Uterus (tissue), 3 donors: ENCODE measurements at regions not wholly inside any gene's neighbourhood (a gene's known extent, or its start where the extent isn't known, plus 50 kb on each side); places are given as distances from the start of the nearest gene placed in this dataset.
"Not testable (repeated sequence)": the region's sequence is repeated elsewhere in the genome, so short reads cannot be mapped to it uniquely, and the experiment has no call there.

Source experiments
- DNase-seq, 2 donors: peaks; one replicate each; pipeline ENCODE4 v3.0.0-alpha.2; 2019 to 2020
- H3K27ac ChIP-seq, 2 donors: fragments of 200-600 bp; sonication (generic); 1 replicate in 1 of 2; 2 replicates in 1 of 2; pipeline ENCODE4 v1.5.1; 2016 to 2018
- H3K27me3 ChIP-seq, 2 donors: fragments of 200-600 bp; sonication (generic); one replicate each; pipeline ENCODE4 v1.5.1; 2018 to 2019; ENCODE audit warnings: control low read depth in 1 of 2
- H3K36me3 ChIP-seq, 2 donors: fragments of 200-600 bp; sonication (generic); one replicate each; pipeline ENCODE4 v1.5.1; 2019; ENCODE audit warnings: control low read depth in 1 of 2
- H3K4me1 ChIP-seq, 2 donors: fragments of 200-600 bp; sonication (generic); one replicate each; pipeline ENCODE4 v1.5.1; 2018 to 2019; ENCODE audit warnings: control low read depth in 1 of 2
- H3K4me3 ChIP-seq, 2 donors: fragments of 200-600 bp; sonication (generic); 1 replicate in 1 of 2; 2 replicates in 1 of 2; pipeline ENCODE4 v1.5.1; 2018 to 2019; ENCODE audit warnings: mild to moderate bottlenecking in 1 of 2
- H3K9me3 ChIP-seq, 2 donors: fragments of 200-600 bp; sonication (generic); one replicate each; pipeline ENCODE4 v1.5.1; 2019; ENCODE audit warnings: control low read depth in 1 of 2
- CTCF ChIP-seq, 4 experiments: fragments of 200-600 bp in 2 of 4; fragments of 450-650 bp in 2 of 4; sonication (generic) in 2 of 4; IDR thresholded peaks; one replicate each; pipeline ENCODE4 v1.5.1; 2016 to 2019; ENCODE audit warnings: antibody characterized with exemption in 4 of 4, mild to moderate bottlenecking in 2 of 4, moderate library complexity in 1 of 4
- POLR2A ChIP-seq, 2 donors: fragments of 450-650 bp; IDR thresholded peaks; one replicate each; pipeline ENCODE4 v1.6.1; 2016; ENCODE audit warnings: antibody characterized with exemption in 2 of 2, mild to moderate bottlenecking in 1 of 2, moderate library complexity in 1 of 2
- intact Hi-C: fragments of 100-400 bp; cut with DNase I; formaldehyde crosslinking; loops from one replicate; pipeline ENCODE4 v1.15.1; 2023; ENCODE audit warnings: low total_unique reads
- donor health status: DM: yes; HTN: yes; CAD: no.

DNA sequence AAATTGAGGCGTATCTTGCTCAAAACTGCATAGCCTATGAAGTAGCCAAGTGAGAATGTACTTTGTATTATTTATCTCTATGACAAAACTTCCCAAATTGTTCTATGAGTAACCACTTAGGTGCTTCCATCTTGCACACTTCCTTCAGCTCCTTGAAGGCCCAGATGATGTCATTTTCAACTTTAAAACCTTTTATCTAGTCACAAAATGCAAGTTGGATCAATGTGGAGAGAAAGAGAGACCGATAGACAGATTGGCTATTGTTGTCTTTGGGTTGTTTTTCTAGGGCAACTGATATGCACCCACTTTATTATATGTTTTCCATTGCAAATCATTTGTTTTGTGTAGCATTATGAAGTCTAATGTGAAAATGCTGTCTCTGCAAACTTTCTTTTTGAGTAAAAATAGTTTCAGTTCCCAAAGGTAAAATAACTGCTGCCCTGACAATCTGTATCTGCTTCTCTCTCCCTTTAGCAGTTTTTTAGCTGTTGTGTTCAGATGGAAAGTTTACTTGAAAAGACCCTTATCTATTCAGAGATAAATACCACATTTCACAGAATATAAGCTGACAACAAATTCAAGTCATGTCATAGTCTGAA, 73.7 kb upstream of the CITED2 start:
- intact Hi-C loops: no loop called here
- H3K27me3 ChIP-seq: no peaks in the 10 kb centered on the region
- H3K27ac ChIP-seq: peak overlapping the region in 1 of 2 donors; percentile 36
- no peak overlapping the region for H3K4me3 ChIP-seq
- no peaks in the 10 kb centered on the region for H3K9me3 ChIP-seq
- TF ChIP-seq POLR2A (IDR thresholded peaks at IDR 0.05) (no peak), CTCF (IDR thresholded peaks at IDR 0.05) (no peak)
- H3K36me3 ChIP-seq: no peaks in the 10 kb centered on the region
- DNase-seq: no peak
- no peaks in the 10 kb centered on the region for H3K4me1 ChIP-seq

DNA sequence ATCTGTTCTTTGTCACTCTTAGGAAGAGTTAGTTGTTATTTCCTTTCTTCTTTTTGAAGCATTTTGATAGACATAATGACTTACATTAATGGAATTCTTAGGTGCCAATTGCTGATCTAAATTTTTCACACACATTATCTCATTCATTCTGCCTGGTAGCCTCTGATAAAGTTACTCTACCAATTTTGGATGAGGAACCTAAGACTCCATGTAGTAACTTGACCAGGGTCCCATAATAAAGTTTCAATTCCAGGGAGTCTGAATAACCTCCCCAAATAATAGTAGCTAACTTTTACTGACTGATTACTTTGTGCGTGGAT, 73.2 kb upstream of the CITED2 start:
- intact Hi-C loops: no loop called here
- Histone ChIP-seq H3K27ac (no peak overlapping the region), H3K4me1 (no peaks in the 10 kb centered on the region), H3K4me3 (no peak overlapping the region), H3K27me3 (no peaks in the 10 kb centered on the region), H3K36me3 (no peaks in the 10 kb centered on the region), H3K9me3 (no peaks in the 10 kb centered on the region)
- TF ChIP-seq POLR2A (IDR thresholded peaks at IDR 0.05) (no peak), CTCF (IDR thresholded peaks at IDR 0.05) (no peak)
- no peak for DNase-seq

DNA sequence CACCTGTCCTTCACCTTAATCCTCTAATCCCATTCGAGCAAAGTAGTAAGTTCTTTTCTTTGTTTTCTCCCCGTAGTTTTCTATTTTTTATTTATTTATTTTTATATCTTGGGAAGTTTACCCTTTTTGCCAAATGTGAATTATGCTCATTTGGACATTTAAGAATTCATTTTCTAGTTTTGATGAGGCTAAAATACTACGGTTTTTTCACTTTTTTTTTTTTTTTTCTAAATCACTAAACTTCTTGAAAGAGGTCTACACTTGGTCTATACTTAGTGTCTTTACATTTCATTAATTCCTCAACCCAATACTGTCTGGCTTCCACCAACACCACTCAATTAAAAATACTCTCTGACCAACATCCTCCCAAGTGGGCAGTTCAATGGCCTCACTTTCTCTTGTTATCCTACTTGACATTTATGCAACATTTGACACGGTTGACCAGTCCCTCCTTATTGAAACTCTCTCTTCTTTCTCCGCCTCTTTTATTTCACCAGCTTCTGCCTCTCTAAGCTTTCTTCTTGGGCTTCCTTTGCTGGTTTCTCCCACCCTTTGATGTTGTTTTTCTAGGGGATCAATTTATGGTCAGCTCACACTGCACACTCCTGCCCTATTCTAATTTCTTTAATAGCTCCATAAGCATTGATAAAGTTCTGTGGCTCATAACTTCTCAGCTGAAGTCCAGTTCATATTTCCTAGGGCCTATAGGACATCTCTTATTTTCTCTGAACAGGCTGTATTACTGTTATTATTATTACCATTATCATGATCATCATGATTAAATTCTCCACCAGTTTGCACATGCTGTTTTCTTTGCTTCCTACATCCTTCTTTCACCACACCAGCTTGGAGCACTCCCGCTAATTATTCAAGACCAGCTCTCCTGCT, 72.6 kb upstream of the CITED2 start:
- TF ChIP-seq CTCF (IDR thresholded peaks at IDR 0.05) (no peak), POLR2A (IDR thresholded peaks at IDR 0.05) (no peak)
- H3K27me3 ChIP-seq: no peaks in the 10 kb centered on the region
- DNase-seq: no peak
- H3K27ac ChIP-seq: no peak overlapping the region
- H3K4me1 ChIP-seq: no peaks in the 10 kb centered on the region
- no peaks in the 10 kb centered on the region for H3K36me3 ChIP-seq
- H3K9me3 ChIP-seq: no peaks in the 10 kb centered on the region
- intact Hi-C loops: no loop called here
- no peak overlapping the region for H3K4me3 ChIP-seq

GRCh38 chr6:139446138-139446715, 71.8 kb upstream of the CITED2 start:
- intact Hi-C loops: no loop called here
- no peak overlapping the region for H3K4me3 ChIP-seq
- H3K9me3 ChIP-seq: no peaks in the 10 kb centered on the region
- no peak for TF ChIP-seq POLR2A (IDR thresholded peaks at IDR 0.05)
- TF ChIP-seq CTCF (IDR thresholded peaks at IDR 0.05): no peak
- no peaks in the 10 kb centered on the region for H3K4me1 ChIP-seq
- no peaks in the 10 kb centered on the region for H3K27me3 ChIP-seq
- H3K36me3 ChIP-seq: no peaks in the 10 kb centered on the region
- H3K27ac ChIP-seq: no peak overlapping the region
- no peak for DNase-seq

DNA sequence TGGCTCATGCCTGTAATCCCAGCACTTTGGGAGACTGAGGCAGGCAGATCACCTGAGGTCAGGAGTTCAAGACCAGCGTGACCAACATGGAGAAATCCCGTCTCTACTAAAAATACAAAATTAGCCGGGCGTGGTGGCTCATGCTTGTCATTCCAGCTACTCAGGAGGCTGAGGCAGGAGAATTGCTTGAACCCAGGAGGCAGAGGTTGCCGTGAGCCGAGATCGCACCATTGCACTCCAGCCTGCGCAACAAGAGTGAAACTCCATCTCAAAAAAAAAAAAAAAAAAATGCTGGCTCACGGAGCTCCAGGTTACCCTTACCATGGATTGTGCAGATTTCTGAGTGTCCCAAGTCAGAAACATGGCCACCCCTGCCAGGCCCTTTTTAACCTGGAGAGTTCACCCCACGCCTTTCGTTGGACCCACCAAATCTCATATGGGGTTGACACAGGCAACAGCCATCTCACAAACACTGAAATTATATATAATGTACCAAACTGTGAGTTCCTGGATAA, 69.9 kb upstream of the CITED2 start:
- H3K4me1 ChIP-seq, H3K27ac ChIP-seq, H3K36me3 ChIP-seq, H3K9me3 ChIP-seq, intact Hi-C loops, H3K27me3 ChIP-seq, DNase-seq, H3K4me3 ChIP-seq: not testable (repeated sequence)
